ENCODE measurements at regions not wholly inside any gene's neighbourhood (a gene's known extent, or its start where the extent isn't known, plus 50 kb on each side); places are given as distances from the start of the nearest gene placed in this dataset.
A peak's percentile ranks its signal among the peaks of the same experiment; 100 is the strongest.

DNA sequence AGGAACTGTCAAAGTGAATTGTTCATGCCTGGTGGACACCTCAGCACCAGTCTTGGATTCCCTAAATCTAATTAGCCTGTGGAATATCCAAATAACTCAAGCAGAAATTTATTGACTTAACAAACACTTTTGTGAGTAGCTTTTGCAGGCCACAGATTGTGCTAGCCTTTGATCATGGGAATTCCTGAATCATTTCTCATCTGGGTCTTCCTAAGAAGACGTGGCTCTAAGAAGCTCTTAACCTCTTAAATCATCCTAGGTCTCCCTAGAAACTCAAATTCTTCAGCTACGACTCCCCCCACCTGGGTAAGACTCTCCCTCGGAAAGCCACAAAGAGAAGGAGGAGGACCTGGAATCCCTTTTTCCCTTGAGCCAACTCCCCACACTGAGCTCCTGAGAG is 53.8 kb upstream of the PSEN2 start:
- H3K36me3 ChIP-seq, result no peaks in the 10 kb centered on the region
- no peaks in the 10 kb centered on the region for H3K9me3 ChIP-seq (ENCODE audit: low read depth)
- peaks cover 9% of the 10 kb centered on the region for H3K4me1 ChIP-seq (ENCODE audit: low read depth)
- no peak for DNase-seq (ENCODE audit: low read depth in 1 of 2, low spot score in 1 of 2)
- no peak overlapping the region for H3K4me3 ChIP-seq
- no peaks in the 10 kb centered on the region for H3K27me3 ChIP-seq
- TF ChIP-seq, protein P1, sequence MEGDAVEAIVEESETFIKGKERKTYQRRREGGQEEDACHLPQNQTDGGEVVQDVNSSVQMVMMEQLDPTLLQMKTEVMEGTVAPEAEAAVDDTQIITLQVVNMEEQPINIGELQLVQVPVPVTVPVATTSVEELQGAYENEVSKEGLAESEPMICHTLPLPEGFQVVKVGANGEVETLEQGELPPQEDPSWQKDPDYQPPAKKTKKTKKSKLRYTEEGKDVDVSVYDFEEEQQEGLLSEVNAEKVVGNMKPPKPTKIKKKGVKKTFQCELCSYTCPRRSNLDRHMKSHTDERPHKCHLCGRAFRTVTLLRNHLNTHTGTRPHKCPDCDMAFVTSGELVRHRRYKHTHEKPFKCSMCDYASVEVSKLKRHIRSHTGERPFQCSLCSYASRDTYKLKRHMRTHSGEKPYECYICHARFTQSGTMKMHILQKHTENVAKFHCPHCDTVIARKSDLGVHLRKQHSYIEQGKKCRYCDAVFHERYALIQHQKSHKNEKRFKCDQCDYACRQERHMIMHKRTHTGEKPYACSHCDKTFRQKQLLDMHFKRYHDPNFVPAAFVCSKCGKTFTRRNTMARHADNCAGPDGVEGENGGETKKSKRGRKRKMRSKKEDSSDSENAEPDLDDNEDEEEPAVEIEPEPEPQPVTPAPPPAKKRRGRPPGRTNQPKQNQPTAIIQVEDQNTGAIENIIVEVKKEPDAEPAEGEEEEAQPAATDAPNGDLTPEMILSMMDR (IDR thresholded peaks at IDR 0.05; ENCODE audit: low read depth, low read length), result no peak
- no peak overlapping the region for H3K27ac ChIP-seq

DNA sequence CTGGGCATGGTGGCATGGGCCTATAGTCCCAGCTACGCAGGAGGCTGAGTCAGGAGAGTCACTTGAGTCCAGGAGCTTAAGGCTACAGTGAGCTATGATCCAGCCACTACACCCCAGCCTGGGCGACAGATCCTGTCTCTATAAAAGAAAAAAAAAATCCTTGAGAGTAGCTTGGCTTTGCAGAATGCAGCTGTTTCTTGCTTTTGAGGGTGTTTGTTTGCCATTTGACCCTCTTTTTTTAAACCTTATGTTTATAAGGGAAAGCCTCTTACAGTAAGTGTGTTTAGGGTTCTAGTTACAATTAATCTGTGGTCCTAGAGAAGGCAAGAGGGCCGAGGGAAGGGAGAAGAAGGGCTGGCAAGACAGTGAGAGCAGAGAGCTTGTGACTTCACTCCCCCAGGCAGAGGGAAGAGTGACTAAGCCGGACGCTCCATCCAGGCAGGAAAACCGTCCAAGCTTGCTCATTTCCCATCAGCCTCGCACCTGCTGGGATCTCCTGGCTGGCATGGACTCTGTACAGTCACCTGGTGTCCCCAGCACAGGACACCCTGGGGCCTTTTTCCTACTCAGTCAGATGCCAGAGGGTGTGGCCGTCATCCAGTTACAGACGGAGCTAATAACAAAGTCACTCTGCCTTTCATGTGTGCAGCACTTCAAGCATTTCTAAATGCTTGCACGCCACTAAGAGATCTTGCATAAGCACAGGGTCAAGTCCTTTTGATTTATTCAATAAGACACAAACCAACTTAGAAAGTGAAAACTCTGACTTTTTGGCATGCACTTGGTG is 55.5 kb upstream of the PSEN2 start:
- Histone ChIP-seq H3K4me1 (ENCODE audit: low read depth) (peaks cover 9% of the 10 kb centered on the region), H3K27me3 (no peaks in the 10 kb centered on the region), H3K9me3 (ENCODE audit: low read depth) (no peaks in the 10 kb centered on the region), H3K4me3 (no peak overlapping the region), H3K27ac (peak overlapping the region; percentile 5), H3K36me3 (no peaks in the 10 kb centered on the region)
- TF ChIP-seq, protein P1 (IDR thresholded peaks at IDR 0.05; ENCODE audit: low read depth, low read length), result no peak
- peak in 1 of 2 donors; percentile 71 for DNase-seq (ENCODE audit: low read depth in 1 of 2, low spot score in 1 of 2)

DNA sequence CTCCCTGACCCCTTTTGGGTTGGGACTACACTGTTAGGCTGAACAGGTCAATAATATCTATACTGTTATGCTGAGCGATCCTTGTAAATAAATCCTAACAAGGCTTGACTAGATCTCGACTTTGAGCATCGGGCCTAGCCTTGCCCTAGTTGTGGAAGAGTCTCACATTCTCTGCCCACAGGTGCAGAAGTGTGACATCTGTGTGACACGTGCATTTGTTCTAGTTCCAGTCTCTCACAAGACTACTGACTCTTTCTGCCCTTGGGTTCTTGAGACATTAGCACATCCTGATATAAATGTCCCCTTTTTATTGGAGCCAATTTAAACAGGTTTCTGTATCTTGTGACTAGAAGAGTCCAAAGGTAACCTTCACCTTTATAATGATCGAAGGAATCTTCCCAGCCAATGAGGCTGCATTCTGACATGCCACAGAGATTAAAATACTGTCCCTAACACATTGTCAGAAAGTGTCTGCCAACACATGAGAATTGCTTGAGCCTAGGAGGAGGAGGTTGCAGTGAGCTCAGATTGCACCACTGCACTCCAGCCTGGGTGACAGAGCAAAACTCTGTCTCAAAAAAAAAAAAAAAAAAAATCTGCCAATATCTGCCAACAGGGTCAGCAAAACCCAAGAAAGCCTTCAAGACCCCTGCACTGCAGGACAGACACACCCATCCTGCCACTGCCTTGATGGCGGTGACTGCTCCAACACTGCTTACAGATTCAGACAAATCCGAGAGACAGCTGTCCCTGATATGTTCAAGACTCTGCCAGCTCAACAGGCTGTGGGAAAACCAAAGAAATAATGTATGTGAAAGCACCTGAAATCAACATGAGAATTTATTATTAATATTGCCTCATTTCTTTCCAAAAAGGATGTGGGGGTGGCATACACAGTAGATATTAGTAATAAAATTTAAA is 56.5 kb upstream of the PSEN2 start:
- no peak for DNase-seq (ENCODE audit: low read depth in 1 of 2, low spot score in 1 of 2)
- H3K4me3 ChIP-seq, result no peak overlapping the region
- no peaks in the 10 kb centered on the region for H3K27me3 ChIP-seq
- no peak overlapping the region for H3K27ac ChIP-seq
- no peaks in the 10 kb centered on the region for H3K36me3 ChIP-seq
- H3K9me3 ChIP-seq (ENCODE audit: low read depth), result no peaks in the 10 kb centered on the region
- peaks cover 9% of the 10 kb centered on the region for H3K4me1 ChIP-seq (ENCODE audit: low read depth)
- TF ChIP-seq, protein P1 (IDR thresholded peaks at IDR 0.05; ENCODE audit: low read depth, low read length), result no peak

DNA sequence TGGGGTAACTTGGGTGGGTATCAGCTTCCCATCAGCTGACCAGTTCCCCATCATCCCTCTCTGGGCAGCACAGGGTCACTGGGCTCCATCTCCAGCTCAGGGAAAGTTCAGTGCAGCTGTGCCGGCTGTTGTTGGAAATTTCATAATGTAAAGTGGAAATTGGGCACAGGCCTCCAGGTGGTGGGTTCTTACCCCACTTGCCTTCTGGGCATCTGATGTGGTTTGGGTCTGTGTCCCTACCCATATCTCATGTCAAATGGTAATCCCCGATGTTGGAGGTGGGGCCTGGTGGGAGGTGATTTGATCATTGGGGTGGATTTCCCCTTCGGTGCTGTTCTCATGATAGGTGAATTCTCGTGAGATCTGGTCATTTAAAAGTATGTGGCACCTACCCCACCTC is 59.7 kb upstream of the PSEN2 start:
- no peak overlapping the region for H3K4me3 ChIP-seq
- H3K27ac ChIP-seq, result no peak overlapping the region
- DNase-seq (ENCODE audit: low read depth in 1 of 2, low spot score in 1 of 2), result no peak

DNA sequence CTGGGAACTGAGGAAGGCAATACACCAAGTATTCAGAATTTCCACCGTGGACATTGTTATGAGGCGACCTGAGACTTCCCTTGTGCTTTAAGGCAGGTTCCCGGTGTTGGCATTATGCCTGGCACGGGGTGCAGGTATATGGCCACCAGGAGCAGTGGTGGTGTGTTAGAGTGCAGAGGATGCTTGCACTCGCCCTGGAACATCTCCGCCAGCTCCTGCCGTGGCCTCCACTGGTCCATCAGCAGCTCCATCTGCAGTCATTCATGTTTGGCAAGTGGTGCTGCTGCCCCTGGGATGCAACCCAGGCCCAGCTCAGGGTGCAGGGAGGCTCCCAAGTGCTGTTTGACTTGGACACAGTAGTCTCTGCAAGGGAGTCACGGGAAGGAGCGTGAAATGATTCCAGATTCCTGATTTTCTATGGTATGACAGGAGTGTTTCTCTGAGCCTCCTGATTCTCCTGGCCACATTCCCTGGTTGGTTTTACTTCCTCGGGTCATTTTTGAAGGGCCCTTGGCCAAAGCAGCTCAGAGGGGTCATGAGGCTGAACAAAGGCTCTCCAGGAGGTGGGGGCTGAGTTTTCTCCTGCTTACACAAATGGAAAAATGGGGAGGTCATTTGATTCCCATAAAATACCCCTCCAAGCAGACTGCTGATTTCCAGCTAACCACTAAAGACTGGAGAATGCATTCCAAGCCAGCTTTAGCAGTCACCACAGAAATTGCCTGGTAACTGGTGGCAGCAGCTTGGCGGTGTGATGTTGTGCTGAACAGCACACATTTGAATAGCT is 60.4 kb upstream of the PSEN2 start:
- no peaks in the 10 kb centered on the region for H3K36me3 ChIP-seq
- TF ChIP-seq, protein P1 (IDR thresholded peaks at IDR 0.05; ENCODE audit: low read depth, low read length), result no peak
- DNase-seq (ENCODE audit: low read depth in 1 of 2, low spot score in 1 of 2), result no peak
- H3K27ac ChIP-seq, result no peak overlapping the region
- H3K9me3 ChIP-seq (ENCODE audit: low read depth), result no peaks in the 10 kb centered on the region
- H3K4me3 ChIP-seq, result no peak overlapping the region
- no peaks in the 10 kb centered on the region for H3K27me3 ChIP-seq
- H3K4me1 ChIP-seq (ENCODE audit: low read depth), result peaks cover 9% of the 10 kb centered on the region

More for the DNA sequence above, 59.7 kb upstream of the PSEN2 start:
- Histone ChIP-seq H3K9me3 (ENCODE audit: low read depth) (no peaks in the 10 kb centered on the region), H3K36me3 (no peaks in the 10 kb centered on the region), H3K27me3 (no peaks in the 10 kb centered on the region), H3K4me1 (ENCODE audit: low read depth) (peaks cover 9% of the 10 kb centered on the region)
- TF ChIP-seq, protein P1 (IDR thresholded peaks at IDR 0.05; ENCODE audit: low read depth, low read length), result no peak

Measured in cardiac muscle cell (in vitro differentiated cells and primary cell).